ENCODE measurements at regions not wholly inside any gene's neighbourhood (a gene's known extent, or its start where the extent isn't known, plus 50 kb on each side); places are given as distances from the start of the nearest gene placed in this dataset.

- no peak for TF ChIP-seq POLR2A (IDR thresholded peaks at IDR 0.05; ENCODE audit: low read length)
- TF ChIP-seq GATA1 (IDR thresholded peaks at IDR 0.05; ENCODE audit: low read depth, low read length), result no peak
These were observed 264.5 kb upstream of the TSHZ3 start for GRCh38 chr19:31613683-31614219.
